ENCODE measurements at regions not wholly inside any gene's neighbourhood (a gene's known extent, or its start where the extent isn't known, plus 50 kb on each side); places are given as distances from the start of the nearest gene placed in this dataset.

- TF ChIP-seq EP300 (IDR thresholded peaks at IDR 0.05; ENCODE audit: borderline replicate concordance) = no peak
- TF ChIP-seq NFIC (IDR thresholded peaks at IDR 0.05) = no peak
- TF ChIP-seq CREB1 (IDR thresholded peaks at IDR 0.05; ENCODE audit: low read depth) = no peak
- TF ChIP-seq REST (IDR thresholded peaks at IDR 0.05; ENCODE audit: low read depth) = no peak
- no peak for TF ChIP-seq YY1 (IDR thresholded peaks at IDR 0.05; ENCODE audit: low read depth)
- no peak for TF ChIP-seq TAF1 (IDR thresholded peaks at IDR 0.05; ENCODE audit: low read depth)
- no peak for TF ChIP-seq ZBTB7A (IDR thresholded peaks at IDR 0.05; ENCODE audit: low read depth)
- no peak for TF ChIP-seq TEAD4 (IDR thresholded peaks at IDR 0.05)
- no peak for TF ChIP-seq CEBPB (IDR thresholded peaks at IDR 0.05)
- TF ChIP-seq RAD21 (IDR thresholded peaks at IDR 0.05; ENCODE audit: low read depth) = no peak
- TF ChIP-seq TCF12 (IDR thresholded peaks at IDR 0.05; ENCODE audit: low read depth) = no peak
- no peak for TF ChIP-seq MAX (IDR thresholded peaks at IDR 0.05)
- no peak for TF ChIP-seq EGR1 (IDR thresholded peaks at IDR 0.05)
- no peak for TF ChIP-seq FOXM1 (IDR thresholded peaks at IDR 0.05; ENCODE audit: borderline replicate concordance, low read depth)
- TF ChIP-seq USF1 (IDR thresholded peaks at IDR 0.05) = no peak
Measured at GRCh38 chr6:2581011-2581410, 169.7 kb downstream of the MYLK4 start.

- no peak for TF ChIP-seq NFIC (IDR thresholded peaks at IDR 0.05)
- no peak for TF ChIP-seq CEBPB (IDR thresholded peaks at IDR 0.05)
- TF ChIP-seq EGR1 (IDR thresholded peaks at IDR 0.05) = no peak
Measured at GRCh38 chr6:2579804-2580570, 170.7 kb downstream of the MYLK4 start.

GRCh38 chr6:2579241-2579761 is 171.4 kb downstream of the MYLK4 start:
- TF ChIP-seq TAF1 (IDR thresholded peaks at IDR 0.05; ENCODE audit: low read depth) (no peak), MAX (IDR thresholded peaks at IDR 0.05) (no peak), USF1 (IDR thresholded peaks at IDR 0.05) (no peak), REST (IDR thresholded peaks at IDR 0.05; ENCODE audit: low read depth) (no peak), EGR1 (IDR thresholded peaks at IDR 0.05) (no peak), NFIC (IDR thresholded peaks at IDR 0.05) (no peak), CREB1 (IDR thresholded peaks at IDR 0.05; ENCODE audit: low read depth) (no peak), FOXM1 (IDR thresholded peaks at IDR 0.05; ENCODE audit: borderline replicate concordance, low read depth) (no peak), ZBTB7A (IDR thresholded peaks at IDR 0.05; ENCODE audit: low read depth) (no peak), CEBPB (IDR thresholded peaks at IDR 0.05) (no peak), EP300 (IDR thresholded peaks at IDR 0.05; ENCODE audit: borderline replicate concordance) (no peak), TEAD4 (IDR thresholded peaks at IDR 0.05) (no peak), TCF12 (IDR thresholded peaks at IDR 0.05; ENCODE audit: low read depth) (no peak), YY1 (IDR thresholded peaks at IDR 0.05; ENCODE audit: low read depth) (no peak), RAD21 (IDR thresholded peaks at IDR 0.05; ENCODE audit: low read depth) (no peak)

- TF ChIP-seq FOXM1 (IDR thresholded peaks at IDR 0.05; ENCODE audit: borderline replicate concordance, low read depth) (no peak), MAX (IDR thresholded peaks at IDR 0.05) (no peak), TAF1 (IDR thresholded peaks at IDR 0.05; ENCODE audit: low read depth) (no peak), CREB1 (IDR thresholded peaks at IDR 0.05; ENCODE audit: low read depth) (no peak), TEAD4 (IDR thresholded peaks at IDR 0.05) (no peak), YY1 (IDR thresholded peaks at IDR 0.05; ENCODE audit: low read depth) (no peak), USF1 (IDR thresholded peaks at IDR 0.05) (no peak), ZBTB7A (IDR thresholded peaks at IDR 0.05; ENCODE audit: low read depth) (no peak), NFIC (IDR thresholded peaks at IDR 0.05) (no peak), EGR1 (IDR thresholded peaks at IDR 0.05) (no peak), EP300 (IDR thresholded peaks at IDR 0.05; ENCODE audit: borderline replicate concordance) (no peak), REST (IDR thresholded peaks at IDR 0.05; ENCODE audit: low read depth) (no peak), TCF12 (IDR thresholded peaks at IDR 0.05; ENCODE audit: low read depth) (no peak), CEBPB (IDR thresholded peaks at IDR 0.05) (no peak), RAD21 (IDR thresholded peaks at IDR 0.05; ENCODE audit: low read depth) (no peak)
Measured at GRCh38 chr6:2578767-2579166, 172.0 kb downstream of the MYLK4 start.
